ENCODE measurements at regions not wholly inside any gene's neighbourhood (a gene's known extent, or its start where the extent isn't known, plus 50 kb on each side); places are given as distances from the start of the nearest gene placed in this dataset.

DNA sequence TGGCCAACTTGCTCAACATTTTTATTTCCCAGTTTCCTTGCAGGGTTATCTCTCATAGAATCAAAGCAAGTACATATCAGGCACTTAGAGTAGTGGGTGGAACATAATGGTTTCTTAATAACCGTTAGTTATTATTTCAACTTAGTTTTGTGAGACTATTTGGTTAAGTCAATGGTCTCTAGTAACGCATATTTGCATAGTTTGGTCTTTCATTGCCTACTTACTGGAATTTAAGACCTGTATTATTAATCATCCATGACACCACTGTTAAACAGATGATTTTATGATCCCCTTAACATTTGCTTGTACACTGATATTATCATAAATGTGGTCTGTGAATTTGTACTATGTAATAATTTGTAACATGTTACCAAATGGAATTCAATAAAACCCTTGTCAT, 70.9 kb upstream of the SMIM31 start:
- Histone ChIP-seq H3K27ac (no peak overlapping the region), H3K4me3 (no peak overlapping the region)

DNA sequence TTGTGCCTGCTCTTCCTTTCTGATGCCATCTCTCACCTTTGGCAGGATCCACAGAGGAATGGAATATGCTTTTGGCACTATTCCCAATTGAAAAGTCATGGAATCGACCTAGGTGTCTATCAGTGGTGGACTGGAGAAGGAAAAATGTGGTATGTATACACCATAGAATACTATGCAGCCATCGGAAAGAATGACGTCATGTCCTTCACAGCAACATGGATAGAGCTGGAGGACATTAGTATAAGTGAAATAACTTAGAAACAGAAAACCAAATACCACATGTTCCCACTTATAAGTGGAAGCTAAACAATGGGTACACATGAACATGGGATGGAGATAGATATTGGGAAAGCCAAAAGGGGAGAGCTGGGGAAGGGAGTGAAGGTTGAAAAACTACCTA, 58.3 kb upstream of the SMIM31 start:
- Histone ChIP-seq H3K4me3 (no peak overlapping the region), H3K27ac (no peak overlapping the region)

GRCh38 chr4:164700471-164700870, 53.5 kb upstream of the SMIM31 start:
- H3K4me3 ChIP-seq = no peak overlapping the region
- no peak overlapping the region for H3K27ac ChIP-seq

- Histone ChIP-seq H3K27ac (no peak overlapping the region), H3K4me3 (no peak overlapping the region)
Observed at GRCh38 chr4:164701665-164702064, 52.3 kb upstream of the SMIM31 start.

All from skin epidermis (tissue), 12 donors.